Mesothelial cell of epicardium (in vitro differentiated cells): ENCODE measurements at regions not wholly inside any gene's neighbourhood (a gene's known extent, or its start where the extent isn't known, plus 50 kb on each side); places are given as distances from the start of the nearest gene placed in this dataset.
"Not testable (repeated sequence)": the region's sequence is repeated elsewhere in the genome, so short reads cannot be mapped to it uniquely, and the experiment has no call there.

ENCODE experiments used
- DNase-seq, 2 experiments: peaks; one replicate each; pipeline ENCODE4 v3.0.0; 2021; ENCODE audit warnings: low spot score in 2 of 2; ENCODE audit not compliant: unreplicated experiment in 2 of 2
- H3K27ac Mint-ChIP-seq: 2 replicates; pipeline ENCODE4 v1.8.0; 2021; ENCODE audit warnings: mixed read lengths
- H3K27me3 Mint-ChIP-seq: 2 replicates; pipeline ENCODE4 v1.8.0; 2021; ENCODE audit warnings: low read depth, mixed read lengths
- H3K36me3 Mint-ChIP-seq: 2 replicates; pipeline ENCODE4 v1.8.0; 2021; ENCODE audit warnings: mixed read lengths
- H3K4me1 Mint-ChIP-seq: 2 replicates; pipeline ENCODE4 v1.8.0; 2021; ENCODE audit warnings: mixed read lengths
- H3K4me3 Mint-ChIP-seq: 2 replicates; pipeline ENCODE4 v1.8.0; 2021; ENCODE audit warnings: mild to moderate bottlenecking, moderate library complexity, mixed read lengths
- H3K9me3 Mint-ChIP-seq: 2 replicates; pipeline ENCODE4 v1.8.0; 2021; ENCODE audit warnings: mixed read lengths
- TF ChIP-seq, protein P1 (sequence below): fragments of 200-600 bp; sonication (generic); IDR thresholded peaks from one replicate; pipeline ENCODE4 v1.5.0; 2021; ENCODE audit warnings: antibody characterized with exemption; ENCODE audit not compliant: unreplicated experiment

GRCh38 chr1:104197516-104197915 lies 447.8 kb downstream of the AMY1C start:
- peaks cover 3% of the 10 kb centered on the region for H3K4me1 Mint-ChIP-seq
- H3K9me3 Mint-ChIP-seq: peaks cover 13% of the 10 kb centered on the region
- H3K27ac Mint-ChIP-seq: no peak overlapping the region
- TF ChIP-seq, protein P1, sequence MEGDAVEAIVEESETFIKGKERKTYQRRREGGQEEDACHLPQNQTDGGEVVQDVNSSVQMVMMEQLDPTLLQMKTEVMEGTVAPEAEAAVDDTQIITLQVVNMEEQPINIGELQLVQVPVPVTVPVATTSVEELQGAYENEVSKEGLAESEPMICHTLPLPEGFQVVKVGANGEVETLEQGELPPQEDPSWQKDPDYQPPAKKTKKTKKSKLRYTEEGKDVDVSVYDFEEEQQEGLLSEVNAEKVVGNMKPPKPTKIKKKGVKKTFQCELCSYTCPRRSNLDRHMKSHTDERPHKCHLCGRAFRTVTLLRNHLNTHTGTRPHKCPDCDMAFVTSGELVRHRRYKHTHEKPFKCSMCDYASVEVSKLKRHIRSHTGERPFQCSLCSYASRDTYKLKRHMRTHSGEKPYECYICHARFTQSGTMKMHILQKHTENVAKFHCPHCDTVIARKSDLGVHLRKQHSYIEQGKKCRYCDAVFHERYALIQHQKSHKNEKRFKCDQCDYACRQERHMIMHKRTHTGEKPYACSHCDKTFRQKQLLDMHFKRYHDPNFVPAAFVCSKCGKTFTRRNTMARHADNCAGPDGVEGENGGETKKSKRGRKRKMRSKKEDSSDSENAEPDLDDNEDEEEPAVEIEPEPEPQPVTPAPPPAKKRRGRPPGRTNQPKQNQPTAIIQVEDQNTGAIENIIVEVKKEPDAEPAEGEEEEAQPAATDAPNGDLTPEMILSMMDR: no peak
- no peak for DNase-seq
- no peaks in the 10 kb centered on the region for H3K36me3 Mint-ChIP-seq
- no peaks in the 10 kb centered on the region for H3K27me3 Mint-ChIP-seq
- H3K4me3 Mint-ChIP-seq: no peak overlapping the region

GRCh38 chr1:104212239-104212638 lies 462.5 kb downstream of the AMY1C start:
- no peaks in the 10 kb centered on the region for H3K27me3 Mint-ChIP-seq
- H3K36me3 Mint-ChIP-seq: no peaks in the 10 kb centered on the region
- TF ChIP-seq, protein P1: no peak
- H3K4me3 Mint-ChIP-seq: no peak overlapping the region
- no peak for DNase-seq
- no peak overlapping the region for H3K27ac Mint-ChIP-seq
- peaks cover 11% of the 10 kb centered on the region for H3K9me3 Mint-ChIP-seq
- H3K4me1 Mint-ChIP-seq: no peaks in the 10 kb centered on the region

- not testable (repeated sequence) for DNase-seq, H3K4me1 Mint-ChIP-seq, H3K27me3 Mint-ChIP-seq, H3K36me3 Mint-ChIP-seq, H3K27ac Mint-ChIP-seq, H3K4me3 Mint-ChIP-seq
- peaks cover 37% of the 10 kb centered on the region for H3K9me3 Mint-ChIP-seq
Measured at GRCh38 chr1:104217395-104217986, 467.8 kb downstream of the AMY1C start.

GRCh38 chr1:104229860-104230259 lies 480.2 kb downstream of the AMY1C start:
- H3K4me3 Mint-ChIP-seq: no peak overlapping the region
- no peaks in the 10 kb centered on the region for H3K9me3 Mint-ChIP-seq
- DNase-seq: no peak
- TF ChIP-seq, protein P1: no peak
- H3K4me1 Mint-ChIP-seq: no peaks in the 10 kb centered on the region
- H3K27me3 Mint-ChIP-seq: no peaks in the 10 kb centered on the region
- no peaks in the 10 kb centered on the region for H3K36me3 Mint-ChIP-seq
- no peak overlapping the region for H3K27ac Mint-ChIP-seq

GRCh38 chr1:104231676-104232075 lies 482.0 kb downstream of the AMY1C start:
- H3K9me3 Mint-ChIP-seq: no peaks in the 10 kb centered on the region
- H3K27me3 Mint-ChIP-seq: no peaks in the 10 kb centered on the region
- H3K4me1 Mint-ChIP-seq: no peaks in the 10 kb centered on the region
- TF ChIP-seq, protein P1: no peak
- no peak for DNase-seq
- H3K27ac Mint-ChIP-seq: no peak overlapping the region
- H3K4me3 Mint-ChIP-seq: no peak overlapping the region
- H3K36me3 Mint-ChIP-seq: no peaks in the 10 kb centered on the region

DNA sequence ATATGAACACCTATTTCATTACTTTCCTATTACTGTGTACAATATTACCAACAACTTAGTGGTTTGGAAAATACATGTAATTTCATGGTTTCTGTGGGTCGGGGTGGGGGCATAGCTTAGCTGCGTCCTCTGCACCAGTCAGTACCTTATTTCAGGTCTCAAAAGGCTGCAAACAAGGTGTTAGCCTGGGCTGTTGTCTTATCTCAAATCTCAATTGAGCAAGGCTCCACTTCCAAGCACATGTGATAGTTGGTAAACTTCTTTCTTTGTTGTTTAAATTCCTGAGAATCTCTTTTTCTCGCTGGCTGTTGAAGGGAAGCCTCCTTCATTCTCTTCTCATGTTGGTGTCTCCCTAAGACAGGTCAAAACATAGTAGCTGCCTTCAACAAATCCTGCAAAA lies 485.4 kb downstream of the AMY1C start:
- no peaks in the 10 kb centered on the region for H3K36me3 Mint-ChIP-seq
- TF ChIP-seq, protein P1: no peak

More for the DNA sequence above, 485.4 kb downstream of the AMY1C start:
- Mint-ChIP-seq H3K4me3 (no peak overlapping the region), H3K9me3 (no peaks in the 10 kb centered on the region), H3K4me1 (peaks cover 3% of the 10 kb centered on the region), H3K27ac (no peak overlapping the region), H3K27me3 (no peaks in the 10 kb centered on the region)
- no peak for DNase-seq
